ENCODE measurements at regions not wholly inside any gene's neighbourhood (a gene's known extent, or its start where the extent isn't known, plus 50 kb on each side); places are given as distances from the start of the nearest gene placed in this dataset.

DNA sequence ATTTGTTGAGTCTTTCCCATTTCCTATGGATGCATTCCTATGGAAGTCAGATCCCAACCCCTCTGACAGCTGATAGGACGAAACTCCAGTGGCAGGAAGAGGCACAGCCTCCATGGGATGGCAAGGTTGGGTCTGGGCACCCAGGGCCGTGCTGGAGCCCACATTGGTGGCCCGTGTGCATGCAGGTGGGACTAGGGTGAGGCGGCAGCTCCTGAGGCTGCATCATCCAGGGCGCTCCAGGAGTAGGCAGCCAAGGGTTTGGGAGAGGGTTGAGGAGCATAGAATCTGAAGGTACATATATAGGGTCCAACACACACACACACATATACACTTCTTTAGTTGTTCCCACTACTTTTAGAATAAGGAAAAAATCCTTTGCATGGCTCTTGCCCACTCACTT is 81.4 kb upstream of the BMPER start:
- TF ChIP-seq, protein P1, sequence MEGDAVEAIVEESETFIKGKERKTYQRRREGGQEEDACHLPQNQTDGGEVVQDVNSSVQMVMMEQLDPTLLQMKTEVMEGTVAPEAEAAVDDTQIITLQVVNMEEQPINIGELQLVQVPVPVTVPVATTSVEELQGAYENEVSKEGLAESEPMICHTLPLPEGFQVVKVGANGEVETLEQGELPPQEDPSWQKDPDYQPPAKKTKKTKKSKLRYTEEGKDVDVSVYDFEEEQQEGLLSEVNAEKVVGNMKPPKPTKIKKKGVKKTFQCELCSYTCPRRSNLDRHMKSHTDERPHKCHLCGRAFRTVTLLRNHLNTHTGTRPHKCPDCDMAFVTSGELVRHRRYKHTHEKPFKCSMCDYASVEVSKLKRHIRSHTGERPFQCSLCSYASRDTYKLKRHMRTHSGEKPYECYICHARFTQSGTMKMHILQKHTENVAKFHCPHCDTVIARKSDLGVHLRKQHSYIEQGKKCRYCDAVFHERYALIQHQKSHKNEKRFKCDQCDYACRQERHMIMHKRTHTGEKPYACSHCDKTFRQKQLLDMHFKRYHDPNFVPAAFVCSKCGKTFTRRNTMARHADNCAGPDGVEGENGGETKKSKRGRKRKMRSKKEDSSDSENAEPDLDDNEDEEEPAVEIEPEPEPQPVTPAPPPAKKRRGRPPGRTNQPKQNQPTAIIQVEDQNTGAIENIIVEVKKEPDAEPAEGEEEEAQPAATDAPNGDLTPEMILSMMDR (IDR thresholded peaks at IDR 0.05): no peak
- DNase-seq: no peak
- H3K27me3 Mint-ChIP-seq (ENCODE audit: low read depth in 3 of 3): no peaks in the 10 kb centered on the region
- H3K4me1 Mint-ChIP-seq: no peaks in the 10 kb centered on the region
- H3K79me2 ChIP-seq (ENCODE audit: insufficient read depth, low read length): no peaks in the 10 kb centered on the region
- H3K27ac Mint-ChIP-seq: no peak overlapping the region
- H3K9me3 ChIP-seq (replicated peaks in 1 of 2; ENCODE audit: control insufficient read depth in 1 of 2, insufficient read depth in 1 of 2, low read length in 2 of 2): peaks cover 0 to 3% of the 10 kb centered on the region in 2 donors
- H3K27me3 ChIP-seq (ENCODE audit: control insufficient read depth in 2 of 2, insufficient read depth in 2 of 2, low read length in 2 of 2): no peaks in the 10 kb centered on the region
- no peaks in the 10 kb centered on the region for H3K36me3 Mint-ChIP-seq
- no peaks in the 10 kb centered on the region for H3K36me3 ChIP-seq (replicated peaks in 1 of 2; ENCODE audit: control insufficient read depth in 1 of 2, insufficient read depth in 2 of 2, low read length in 2 of 2)
- no peak overlapping the region for H3K27ac ChIP-seq (ENCODE audit: low read depth in 1 of 2, low read length in 2 of 2)
- H3K4me3 ChIP-seq (replicated peaks in 1 of 3; ENCODE audit: low read depth in 2 of 3, low read length in 3 of 3): no peak overlapping the region
- H3K9me3 Mint-ChIP-seq: peaks cover 2 to 11% (median 6%) of the 10 kb centered on the region in 7 donors
- H3K9ac ChIP-seq (ENCODE audit: insufficient read depth, low read length, poor library complexity, severe bottlenecking): no peak overlapping the region
- no peak overlapping the region for H3K4me3 Mint-ChIP-seq
- 93% methylated on average over 3 of the region's 5 CpGs for WGBS (ENCODE audit: insufficient coverage)
- no peaks in the 10 kb centered on the region for H3K4me1 ChIP-seq (ENCODE audit: control insufficient read depth in 1 of 2, insufficient read depth in 2 of 2, low read length in 2 of 2)
- H4K20me1 ChIP-seq (ENCODE audit: insufficient read depth, low read length): no peaks in the 10 kb centered on the region
- no peak overlapping the region for H3K4me2 ChIP-seq (replicated peaks; ENCODE audit: extremely low read depth, low read length, poor library complexity, severe bottlenecking)
- no peak overlapping the region for H2AFZ ChIP-seq (ENCODE audit: insufficient read depth, low read depth, low read length, poor library complexity, severe bottlenecking)
- intact Hi-C loops (cut with micrococcal nuclease): no loop called here

DNA sequence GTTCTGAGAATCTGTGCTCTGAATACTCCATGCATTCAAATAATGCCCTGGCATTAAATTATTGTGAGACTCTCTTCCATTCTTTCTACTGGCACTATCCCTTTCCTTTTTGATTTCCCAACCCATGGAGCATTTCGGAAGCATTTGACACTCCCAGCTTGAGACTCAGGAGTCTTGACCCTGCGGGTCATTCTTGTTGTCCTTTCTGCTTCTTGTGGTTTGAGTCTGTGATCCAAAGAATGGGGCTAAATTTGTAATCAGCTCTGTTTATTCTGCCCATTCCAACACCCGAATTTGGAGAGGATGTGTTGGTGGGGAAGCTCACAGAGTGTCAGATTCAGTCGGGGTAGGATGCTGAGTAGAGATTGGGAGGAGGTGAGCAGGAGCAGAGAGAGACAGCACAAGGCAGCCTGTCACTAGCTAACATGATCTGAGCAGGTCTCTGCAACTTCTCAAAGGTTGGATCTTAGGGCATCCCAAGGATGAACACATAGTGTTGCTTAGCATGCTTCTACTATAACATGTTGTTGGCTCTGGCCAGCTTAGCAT is 80.4 kb upstream of the BMPER start:
- intact Hi-C loops (cut with micrococcal nuclease): no loop called here
- Histone ChIP-seq H3K4me3 (replicated peaks in 1 of 3; ENCODE audit: low read depth in 2 of 3, low read length in 3 of 3) (no peak overlapping the region), H3K27me3 (ENCODE audit: control insufficient read depth in 2 of 2, insufficient read depth in 2 of 2, low read length in 2 of 2) (no peaks in the 10 kb centered on the region), H2AFZ (ENCODE audit: insufficient read depth, low read depth, low read length, poor library complexity, severe bottlenecking) (no peak overlapping the region), H3K4me1 (ENCODE audit: control insufficient read depth in 1 of 2, insufficient read depth in 2 of 2, low read length in 2 of 2) (no peaks in the 10 kb centered on the region), H3K79me2 (ENCODE audit: insufficient read depth, low read length) (no peaks in the 10 kb centered on the region), H4K20me1 (ENCODE audit: insufficient read depth, low read length) (no peaks in the 10 kb centered on the region), H3K4me2 (replicated peaks; ENCODE audit: extremely low read depth, low read length, poor library complexity, severe bottlenecking) (no peak overlapping the region), H3K9me3 (replicated peaks in 1 of 2; ENCODE audit: control insufficient read depth in 1 of 2, insufficient read depth in 1 of 2, low read length in 2 of 2) (peaks cover 0 to 4% of the 10 kb centered on the region in 2 donors), H3K27ac (ENCODE audit: low read depth in 1 of 2, low read length in 2 of 2) (no peak overlapping the region), H3K36me3 (replicated peaks in 1 of 2; ENCODE audit: control insufficient read depth in 1 of 2, insufficient read depth in 2 of 2, low read length in 2 of 2) (no peaks in the 10 kb centered on the region), H3K9ac (ENCODE audit: insufficient read depth, low read length, poor library complexity, severe bottlenecking) (no peak overlapping the region)
- TF ChIP-seq, protein P1 (IDR thresholded peaks at IDR 0.05): no peak
- Mint-ChIP-seq H3K27me3 (ENCODE audit: low read depth in 3 of 3) (no peaks in the 10 kb centered on the region), H3K4me3 (no peak overlapping the region), H3K4me1 (no peaks in the 10 kb centered on the region), H3K36me3 (no peaks in the 10 kb centered on the region), H3K9me3 (peaks cover 2 to 12% (median 6%) of the 10 kb centered on the region in 7 donors), H3K27ac (no peak overlapping the region)
- no peak for DNase-seq
- 71% methylated on average over 1 of the region's 4 CpGs for WGBS (ENCODE audit: insufficient coverage)
